Thyroid gland (tissue), 4 donors: ENCODE measurements at regions not wholly inside any gene's neighbourhood (a gene's known extent, or its start where the extent isn't known, plus 50 kb on each side); places are given as distances from the start of the nearest gene placed in this dataset.

Experiments
- POLR2A ChIP-seq, 2 donors: fragments of 450-650 bp; IDR thresholded peaks; one replicate each; pipeline ENCODE4 v1.6.1; 2017; ENCODE audit warnings: antibody characterized with exemption in 2 of 2, mild to moderate bottlenecking in 2 of 2, moderate library complexity in 1 of 2
- TF ChIP-seq, protein P1 (sequence below), 6 experiments: fragments of 200-600 bp in 3 of 6; fragments of 450-650 bp in 3 of 6; sonication (generic) in 3 of 6; IDR thresholded peaks; one replicate each; pipeline ENCODE4 v1.5.1; 2016 to 2019; ENCODE audit warnings: antibody characterized with exemption in 6 of 6, mild to moderate bottlenecking in 2 of 6, inconsistent platforms in 1 of 6, moderate library complexity in 1 of 6

DNA sequence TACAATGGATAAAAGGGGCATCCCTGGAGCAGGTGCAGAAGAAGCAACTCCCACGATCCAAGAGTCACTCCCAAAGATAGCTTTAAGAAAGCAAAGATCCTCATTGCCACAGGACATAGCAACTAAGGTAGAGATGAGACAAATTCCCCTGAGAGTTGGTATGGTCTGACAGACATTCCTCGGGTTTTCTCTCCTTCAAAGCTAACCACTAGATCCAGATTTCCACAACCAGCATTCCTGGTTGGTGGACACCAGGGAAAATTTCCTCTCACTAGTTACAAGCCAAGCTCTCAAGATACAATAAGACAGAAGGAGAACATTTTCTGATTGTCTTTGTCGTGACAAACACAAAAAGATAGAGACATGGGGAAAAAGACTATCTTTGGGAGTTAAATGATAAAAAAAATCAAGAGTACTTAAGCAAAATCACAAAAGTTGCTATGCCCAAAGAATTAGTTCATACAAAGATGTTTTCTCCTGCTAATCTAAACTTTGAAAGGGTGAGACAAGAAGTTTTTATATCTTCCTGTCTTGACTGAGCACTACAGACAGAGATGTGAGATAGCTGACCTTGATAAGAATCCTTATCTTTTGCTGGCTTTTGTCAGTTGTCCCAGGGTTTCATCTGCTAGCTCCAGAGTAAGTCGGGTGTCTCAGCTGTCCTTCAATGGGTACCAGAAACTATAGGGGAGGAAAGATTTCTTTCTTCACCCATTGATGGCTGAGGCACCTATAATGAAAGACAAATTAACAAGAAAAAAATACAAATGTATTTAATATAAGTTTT is 200.5 kb downstream of the CENPC start:
- TF ChIP-seq, protein P1, sequence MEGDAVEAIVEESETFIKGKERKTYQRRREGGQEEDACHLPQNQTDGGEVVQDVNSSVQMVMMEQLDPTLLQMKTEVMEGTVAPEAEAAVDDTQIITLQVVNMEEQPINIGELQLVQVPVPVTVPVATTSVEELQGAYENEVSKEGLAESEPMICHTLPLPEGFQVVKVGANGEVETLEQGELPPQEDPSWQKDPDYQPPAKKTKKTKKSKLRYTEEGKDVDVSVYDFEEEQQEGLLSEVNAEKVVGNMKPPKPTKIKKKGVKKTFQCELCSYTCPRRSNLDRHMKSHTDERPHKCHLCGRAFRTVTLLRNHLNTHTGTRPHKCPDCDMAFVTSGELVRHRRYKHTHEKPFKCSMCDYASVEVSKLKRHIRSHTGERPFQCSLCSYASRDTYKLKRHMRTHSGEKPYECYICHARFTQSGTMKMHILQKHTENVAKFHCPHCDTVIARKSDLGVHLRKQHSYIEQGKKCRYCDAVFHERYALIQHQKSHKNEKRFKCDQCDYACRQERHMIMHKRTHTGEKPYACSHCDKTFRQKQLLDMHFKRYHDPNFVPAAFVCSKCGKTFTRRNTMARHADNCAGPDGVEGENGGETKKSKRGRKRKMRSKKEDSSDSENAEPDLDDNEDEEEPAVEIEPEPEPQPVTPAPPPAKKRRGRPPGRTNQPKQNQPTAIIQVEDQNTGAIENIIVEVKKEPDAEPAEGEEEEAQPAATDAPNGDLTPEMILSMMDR (IDR thresholded peaks at IDR 0.05): no peak
- no peak for TF ChIP-seq POLR2A (IDR thresholded peaks at IDR 0.05)
